ENCODE measurements at regions not wholly inside any gene's neighbourhood (a gene's known extent, or its start where the extent isn't known, plus 50 kb on each side); places are given as distances from the start of the nearest gene placed in this dataset.

- no peaks in the 10 kb centered on the region for H3F3A ChIP-seq (ENCODE audit: insufficient read depth, low read length)
- no peak overlapping the region for H3K27ac ChIP-seq (ENCODE audit: low read length)
- no peak for DNase-seq
- no peak overlapping the region for H2AFZ ChIP-seq (ENCODE audit: low read length)
- no peak overlapping the region for H3K4me3 ChIP-seq (ENCODE audit: low read length)
- H3K36me3 ChIP-seq (replicated peaks; ENCODE audit: insufficient read depth, low read length), result no peaks in the 10 kb centered on the region
- H3K4me1 ChIP-seq (ENCODE audit: low read length), result no peaks in the 10 kb centered on the region
- H4K20me1 ChIP-seq (ENCODE audit: insufficient read depth, low read length), result no peaks in the 10 kb centered on the region
- H3K27me3 ChIP-seq (replicated peaks; ENCODE audit: insufficient read depth, low read length), result no peaks in the 10 kb centered on the region
- H3K79me2 ChIP-seq (ENCODE audit: low read length), result no peaks in the 10 kb centered on the region
- TF ChIP-seq EZH2phosphoT487 (IDR thresholded peaks at IDR 0.05; ENCODE audit: low read length), result no peak
- no peak for TF ChIP-seq EZH2 (optimal IDR thresholded peaks at IDR 0.05; ENCODE audit: low read depth, low read length)
- TF ChIP-seq, protein P1, sequence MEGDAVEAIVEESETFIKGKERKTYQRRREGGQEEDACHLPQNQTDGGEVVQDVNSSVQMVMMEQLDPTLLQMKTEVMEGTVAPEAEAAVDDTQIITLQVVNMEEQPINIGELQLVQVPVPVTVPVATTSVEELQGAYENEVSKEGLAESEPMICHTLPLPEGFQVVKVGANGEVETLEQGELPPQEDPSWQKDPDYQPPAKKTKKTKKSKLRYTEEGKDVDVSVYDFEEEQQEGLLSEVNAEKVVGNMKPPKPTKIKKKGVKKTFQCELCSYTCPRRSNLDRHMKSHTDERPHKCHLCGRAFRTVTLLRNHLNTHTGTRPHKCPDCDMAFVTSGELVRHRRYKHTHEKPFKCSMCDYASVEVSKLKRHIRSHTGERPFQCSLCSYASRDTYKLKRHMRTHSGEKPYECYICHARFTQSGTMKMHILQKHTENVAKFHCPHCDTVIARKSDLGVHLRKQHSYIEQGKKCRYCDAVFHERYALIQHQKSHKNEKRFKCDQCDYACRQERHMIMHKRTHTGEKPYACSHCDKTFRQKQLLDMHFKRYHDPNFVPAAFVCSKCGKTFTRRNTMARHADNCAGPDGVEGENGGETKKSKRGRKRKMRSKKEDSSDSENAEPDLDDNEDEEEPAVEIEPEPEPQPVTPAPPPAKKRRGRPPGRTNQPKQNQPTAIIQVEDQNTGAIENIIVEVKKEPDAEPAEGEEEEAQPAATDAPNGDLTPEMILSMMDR (IDR thresholded peaks at IDR 0.05; ENCODE audit: low read length), result no peak
- H3K9me2 ChIP-seq (replicated peaks; ENCODE audit: insufficient read depth, low read length), result no peaks in the 10 kb centered on the region
- no peak overlapping the region for H3K4me2 ChIP-seq (ENCODE audit: low read depth, low read length)
- H3K9me3 ChIP-seq (replicated peaks; ENCODE audit: insufficient read depth, low read length), result no peaks in the 10 kb centered on the region
- no peak overlapping the region for H3K9ac ChIP-seq (ENCODE audit: low read length)
Measured at GRCh38 chr11:42837994-42838393, 473.8 kb upstream of the API5 start.

GRCh38 chr11:42840176-42840829 is 471.5 kb upstream of the API5 start:
- Histone ChIP-seq H3K4me3 (ENCODE audit: low read length) (no peak overlapping the region), H3K9ac (ENCODE audit: low read length) (no peak overlapping the region), H2AFZ (ENCODE audit: low read length) (no peak overlapping the region), H4K20me1 (ENCODE audit: insufficient read depth, low read length) (no peaks in the 10 kb centered on the region), H3F3A (ENCODE audit: insufficient read depth, low read length) (no peaks in the 10 kb centered on the region), H3K9me3 (replicated peaks; ENCODE audit: insufficient read depth, low read length) (no peaks in the 10 kb centered on the region), H3K27ac (ENCODE audit: low read length) (no peak overlapping the region), H3K4me2 (ENCODE audit: low read depth, low read length) (no peak overlapping the region), H3K4me1 (ENCODE audit: low read length) (no peaks in the 10 kb centered on the region), H3K27me3 (replicated peaks; ENCODE audit: insufficient read depth, low read length) (no peaks in the 10 kb centered on the region), H3K9me2 (replicated peaks; ENCODE audit: insufficient read depth, low read length) (no peaks in the 10 kb centered on the region), H3K36me3 (replicated peaks; ENCODE audit: insufficient read depth, low read length) (no peaks in the 10 kb centered on the region), H3K79me2 (ENCODE audit: low read length) (no peaks in the 10 kb centered on the region)
- no peak for DNase-seq
- TF ChIP-seq, protein P1 (IDR thresholded peaks at IDR 0.05; ENCODE audit: low read length), result no peak
- TF ChIP-seq EZH2phosphoT487 (IDR thresholded peaks at IDR 0.05; ENCODE audit: low read length) (no peak), EZH2 (optimal IDR thresholded peaks at IDR 0.05; ENCODE audit: low read depth, low read length) (no peak)

DNA sequence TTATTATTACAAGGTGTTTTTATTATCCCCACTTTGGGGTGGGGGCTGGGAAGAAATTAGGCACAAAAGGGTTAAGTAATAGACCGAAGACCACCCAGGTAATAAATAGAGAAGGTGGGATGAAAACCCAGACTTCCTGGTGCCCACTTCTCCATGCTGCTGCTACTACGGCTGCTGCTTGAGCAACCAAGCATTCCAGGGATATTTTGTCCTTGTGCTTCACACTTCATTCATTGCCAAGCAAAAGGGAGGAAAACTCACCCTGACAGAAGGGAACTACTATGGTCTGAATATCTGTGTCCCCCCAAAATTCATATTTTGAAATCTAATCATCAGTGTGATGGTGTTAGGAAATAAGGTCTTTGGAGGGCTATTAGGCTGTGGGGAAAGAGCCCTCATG is 470.9 kb upstream of the API5 start:
- DNase-seq, result no peak
- Histone ChIP-seq H3K27ac (ENCODE audit: low read length) (no peak overlapping the region), H2AFZ (ENCODE audit: low read length) (no peak overlapping the region)

More for the DNA sequence above, 470.9 kb upstream of the API5 start:
- no peaks in the 10 kb centered on the region for H3K36me3 ChIP-seq (replicated peaks; ENCODE audit: insufficient read depth, low read length)
- H4K20me1 ChIP-seq (ENCODE audit: insufficient read depth, low read length), result no peaks in the 10 kb centered on the region
- no peaks in the 10 kb centered on the region for H3K79me2 ChIP-seq (ENCODE audit: low read length)
- H3K4me1 ChIP-seq (ENCODE audit: low read length), result no peaks in the 10 kb centered on the region
- no peak for TF ChIP-seq EZH2phosphoT487 (IDR thresholded peaks at IDR 0.05; ENCODE audit: low read length)
- TF ChIP-seq, protein P1 (IDR thresholded peaks at IDR 0.05; ENCODE audit: low read length), result no peak
- TF ChIP-seq EZH2 (optimal IDR thresholded peaks at IDR 0.05; ENCODE audit: low read depth, low read length), result no peak
- H3K4me2 ChIP-seq (ENCODE audit: low read depth, low read length), result no peak overlapping the region
- H3K9me3 ChIP-seq (replicated peaks; ENCODE audit: insufficient read depth, low read length), result no peaks in the 10 kb centered on the region
- H3K9ac ChIP-seq (ENCODE audit: low read length), result no peak overlapping the region
- H3K27me3 ChIP-seq (replicated peaks; ENCODE audit: insufficient read depth, low read length), result no peaks in the 10 kb centered on the region
- no peaks in the 10 kb centered on the region for H3K9me2 ChIP-seq (replicated peaks; ENCODE audit: insufficient read depth, low read length)
- H3F3A ChIP-seq (ENCODE audit: insufficient read depth, low read length), result no peaks in the 10 kb centered on the region
- no peak overlapping the region for H3K4me3 ChIP-seq (ENCODE audit: low read length)

All from MM.1S (cell line).